HEK293T (cell line): ENCODE measurements at regions not wholly inside any gene's neighbourhood (a gene's known extent, or its start where the extent isn't known, plus 50 kb on each side); places are given as distances from the start of the nearest gene placed in this dataset.

Experiments
- BHLHE40 ChIP-seq: fragments of 450-650 bp; IDR thresholded peaks from 2 replicates; pipeline ENCODE4 v1.6.1; 2016; ENCODE audit warnings: mild to moderate bottlenecking, moderate library complexity, borderline replicate concordance
- ELF4 ChIP-seq: fragments of 450-650 bp; IDR thresholded peaks from 2 replicates; pipeline ENCODE4 v1.6.1; 2017; ENCODE audit warnings: antibody characterized with exemption
- FOXM1 ChIP-seq: fragments of 450-650 bp; IDR thresholded peaks from 2 replicates; pipeline ENCODE4 v1.6.1; 2017; ENCODE audit warnings: mild to moderate bottlenecking, borderline replicate concordance
- HDGF ChIP-seq: fragments of 450-650 bp; IDR thresholded peaks from 2 replicates; pipeline ENCODE4 v1.6.1; 2017; ENCODE audit warnings: antibody characterized with exemption, borderline replicate concordance
- L3MBTL2 ChIP-seq: fragments of 450-650 bp; conservative IDR thresholded peaks from 2 replicates; pipeline ENCODE4 v1.6.1; 2016; ENCODE audit warnings: mild to moderate bottlenecking
- NFRKB ChIP-seq: fragments of 450-650 bp; IDR thresholded peaks from 2 replicates; pipeline ENCODE4 v1.6.1; 2016; ENCODE audit warnings: mild to moderate bottlenecking, moderate library complexity
- SP1 ChIP-seq: fragments of 450-650 bp; IDR thresholded peaks from 2 replicates; pipeline ENCODE4 v1.6.1; 2017
- SUZ12 ChIP-seq: fragments of 450-650 bp; IDR thresholded peaks from 2 replicates; pipeline ENCODE4 v1.6.1; 2016; ENCODE audit warnings: mild to moderate bottlenecking
- TARDBP ChIP-seq: fragments of 450-650 bp; IDR thresholded peaks from 2 replicates; pipeline ENCODE4 v1.6.1; 2016
- TF ChIP-seq, protein P1 (sequence below): fragments of 450-650 bp; IDR thresholded peaks from 2 replicates; pipeline ENCODE4 v1.6.1; 2016

DNA sequence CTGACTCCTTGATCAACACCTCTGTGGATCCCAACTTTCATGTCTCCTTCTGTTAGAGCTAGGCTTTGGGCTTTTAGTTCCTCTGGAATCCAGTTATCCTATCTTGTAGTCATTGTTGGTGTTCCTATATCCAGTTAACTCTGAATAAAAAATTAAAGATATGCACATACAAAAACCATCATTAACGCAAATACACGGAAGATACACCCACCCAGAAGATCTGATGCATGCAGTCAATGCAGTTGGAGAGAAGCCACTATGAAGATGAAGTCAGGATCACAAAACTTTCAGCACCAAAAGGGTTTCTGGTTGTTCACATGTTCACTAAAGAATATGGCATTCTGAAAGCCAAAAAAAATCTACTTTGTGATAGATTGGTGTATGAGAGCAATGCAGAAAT is 123.6 kb upstream of the LHX8 start:
- no peak for TF ChIP-seq FOXM1
- no peak for TF ChIP-seq SP1
- TF ChIP-seq HDGF = no peak
- TF ChIP-seq BHLHE40 = no peak
- TF ChIP-seq TARDBP = no peak
- TF ChIP-seq L3MBTL2 = no peak
- TF ChIP-seq, protein P1, sequence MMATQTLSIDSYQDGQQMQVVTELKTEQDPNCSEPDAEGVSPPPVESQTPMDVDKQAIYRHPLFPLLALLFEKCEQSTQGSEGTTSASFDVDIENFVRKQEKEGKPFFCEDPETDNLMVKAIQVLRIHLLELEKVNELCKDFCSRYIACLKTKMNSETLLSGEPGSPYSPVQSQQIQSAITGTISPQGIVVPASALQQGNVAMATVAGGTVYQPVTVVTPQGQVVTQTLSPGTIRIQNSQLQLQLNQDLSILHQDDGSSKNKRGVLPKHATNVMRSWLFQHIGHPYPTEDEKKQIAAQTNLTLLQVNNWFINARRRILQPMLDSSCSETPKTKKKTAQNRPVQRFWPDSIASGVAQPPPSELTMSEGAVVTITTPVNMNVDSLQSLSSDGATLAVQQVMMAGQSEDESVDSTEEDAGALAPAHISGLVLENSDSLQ = no peak
- TF ChIP-seq NFRKB = no peak
- TF ChIP-seq SUZ12 = no peak
- TF ChIP-seq ELF4 = no peak
